ENCODE measurements at regions not wholly inside any gene's neighbourhood (a gene's known extent, or its start where the extent isn't known, plus 50 kb on each side); places are given as distances from the start of the nearest gene placed in this dataset.
"Not testable (repeated sequence)": the region's sequence is repeated elsewhere in the genome, so short reads cannot be mapped to it uniquely, and the experiment has no call there.

DNA sequence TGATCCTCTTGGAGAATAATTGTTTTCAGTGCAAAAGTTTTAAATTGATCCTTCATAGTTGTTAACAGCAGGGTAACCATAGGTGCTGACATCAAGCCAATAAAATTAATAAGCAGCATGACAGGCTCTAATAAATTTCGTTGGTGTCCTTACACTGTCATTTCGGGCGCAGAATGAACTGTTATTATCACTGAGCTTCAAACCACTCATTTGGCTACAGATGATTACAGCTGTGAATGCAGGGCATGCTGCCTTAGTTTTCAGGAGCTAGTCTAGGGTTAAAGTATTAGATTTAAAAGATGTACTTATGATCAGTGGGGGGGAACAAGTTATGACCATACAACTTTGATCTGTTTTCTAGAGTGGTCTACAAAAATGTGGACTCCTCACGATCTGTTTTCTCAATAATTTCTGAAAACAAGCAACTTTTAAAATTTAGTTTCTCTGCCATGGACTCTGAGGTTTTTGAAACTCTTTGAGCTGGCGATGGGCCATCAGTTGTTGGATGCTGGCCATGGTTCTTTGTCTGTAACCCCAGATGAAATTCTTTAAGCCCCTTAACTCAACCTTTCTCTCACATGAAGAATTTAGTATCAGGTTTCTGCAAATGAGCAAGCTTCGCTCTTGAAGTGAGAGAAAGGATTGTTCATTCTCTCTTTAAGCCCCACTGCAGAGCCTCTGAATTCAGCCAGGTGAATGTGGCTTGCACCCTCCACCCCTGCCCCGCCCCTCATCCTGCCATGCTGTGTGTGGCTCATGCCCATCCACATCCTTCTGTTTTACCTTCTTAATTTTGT lies 99.1 kb upstream of the MTHFD1L start:
- DNase-seq (ENCODE audit: low read depth, low spot score): no peak

DNA sequence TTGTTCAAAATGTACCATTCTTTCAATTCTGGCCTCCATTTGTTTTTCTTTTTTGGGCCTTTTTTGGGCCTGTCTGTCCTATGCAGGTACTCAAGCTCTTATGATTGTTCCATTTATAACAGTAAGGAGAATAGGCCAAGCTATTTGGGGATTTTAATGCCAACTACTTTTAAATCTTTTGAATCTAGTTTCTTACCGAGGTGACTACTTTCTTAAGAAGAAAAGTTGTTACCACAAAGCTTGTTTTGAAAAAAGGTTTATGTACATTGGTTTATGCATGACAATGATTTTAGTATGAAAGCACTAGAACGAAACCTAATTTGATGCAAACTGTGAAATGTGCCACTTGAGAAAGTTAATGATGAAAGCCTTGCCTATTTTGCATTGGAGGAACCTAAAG lies 98.3 kb upstream of the MTHFD1L start:
- no peak for DNase-seq (ENCODE audit: low read depth, low spot score)

DNA sequence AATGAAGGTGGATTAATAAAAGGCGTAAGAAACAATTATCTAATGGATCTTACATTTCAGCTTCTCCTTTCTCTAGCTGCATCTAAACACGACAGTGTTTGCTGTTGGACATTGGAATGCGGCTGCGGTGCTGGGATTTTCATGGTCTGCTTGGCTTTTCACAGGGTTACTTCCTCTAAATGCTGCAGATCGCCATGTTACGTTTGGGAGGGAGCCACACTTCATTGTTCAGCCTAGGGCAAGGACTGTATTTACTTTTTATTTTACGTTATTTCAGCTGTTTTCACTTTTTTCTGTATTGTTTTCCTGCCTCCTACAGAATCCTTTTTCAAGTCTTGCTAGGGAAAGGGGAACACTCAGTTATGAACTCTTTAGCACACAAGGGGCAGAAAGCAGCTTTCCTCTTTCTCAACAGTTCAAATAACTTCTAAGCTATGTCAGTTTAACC lies 97.9 kb upstream of the MTHFD1L start:
- peak; percentile 61 for DNase-seq (ENCODE audit: low read depth, low spot score)

DNA sequence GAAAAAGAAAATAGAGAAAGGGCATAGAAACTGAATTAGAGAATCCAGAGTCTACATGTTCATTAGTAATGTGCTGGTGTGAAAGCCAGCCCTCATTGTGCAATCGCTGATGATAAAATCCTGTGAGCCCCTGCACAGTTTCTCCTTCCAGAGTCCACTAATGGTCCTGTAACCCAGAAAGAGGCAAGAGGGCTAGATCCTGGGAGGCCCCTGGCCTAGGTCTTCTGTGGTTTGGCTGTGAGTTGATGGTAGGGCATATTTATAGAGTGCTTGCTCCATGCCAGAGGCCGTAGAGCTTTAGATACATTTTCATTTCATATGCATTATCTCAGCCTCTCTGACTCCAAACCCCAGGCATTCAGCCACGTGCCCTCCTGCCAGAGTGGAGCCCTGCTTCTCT lies 94.9 kb upstream of the MTHFD1L start:
- no peak for DNase-seq (ENCODE audit: low read depth, low spot score)

DNA sequence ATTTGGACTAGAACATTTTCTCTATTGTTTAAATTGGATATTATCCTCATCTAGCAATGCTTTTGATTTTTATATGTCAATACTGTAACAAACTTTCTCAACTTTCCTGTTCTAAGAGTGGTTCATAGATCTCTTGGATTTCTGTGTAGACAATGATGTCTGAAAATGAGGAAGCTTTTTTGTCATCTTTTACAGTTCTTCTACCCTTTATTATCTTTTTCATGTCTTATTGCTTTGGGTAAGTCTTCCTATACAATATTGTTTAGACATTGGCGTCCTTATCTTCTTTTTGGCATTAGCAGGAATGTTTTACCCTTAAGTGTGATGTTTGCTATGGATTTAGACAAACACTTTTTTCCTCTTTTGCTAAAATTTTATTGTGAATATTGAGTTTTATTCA lies 91.5 kb upstream of the MTHFD1L start:
- DNase-seq (ENCODE audit: low read depth, low spot score): no peak

DNA sequence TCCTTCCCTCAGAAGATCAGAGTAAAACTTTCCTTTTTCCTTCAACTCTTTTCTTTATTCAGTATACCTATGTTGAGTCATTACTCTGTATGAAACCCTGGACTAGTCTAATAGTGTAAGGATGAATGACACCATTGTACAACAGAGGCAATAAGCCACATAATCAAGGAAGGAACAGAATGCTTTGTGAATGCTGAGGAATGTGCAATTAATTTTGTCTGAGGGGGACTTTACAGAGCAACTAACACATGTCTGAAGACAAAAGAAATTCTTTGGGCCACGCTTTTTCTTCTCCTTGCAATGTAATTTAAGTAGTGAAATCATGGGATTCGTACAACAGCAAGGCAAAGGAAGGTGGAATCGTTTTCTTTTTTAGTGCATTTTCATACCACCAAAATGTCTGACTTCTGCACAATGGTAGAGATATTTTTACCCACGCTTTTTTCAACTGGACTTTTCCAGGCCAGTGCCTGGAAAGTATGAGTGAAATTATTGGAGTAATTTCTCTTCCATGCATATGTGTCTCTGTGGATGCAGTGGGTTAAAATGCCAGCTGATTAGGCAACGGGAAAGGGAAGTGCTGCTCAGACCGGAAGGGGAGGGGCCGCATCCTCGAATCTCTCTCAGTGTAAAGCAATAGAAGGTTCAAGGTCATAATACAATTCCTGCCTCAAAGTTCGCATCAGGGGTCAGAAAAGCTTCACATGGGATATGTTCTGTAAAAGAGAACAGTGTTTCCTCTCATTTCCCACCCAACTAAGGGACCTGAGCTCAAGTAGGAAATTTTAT lies 89.9 kb upstream of the MTHFD1L start:
- no peak for DNase-seq (ENCODE audit: low read depth, low spot score)

DNA sequence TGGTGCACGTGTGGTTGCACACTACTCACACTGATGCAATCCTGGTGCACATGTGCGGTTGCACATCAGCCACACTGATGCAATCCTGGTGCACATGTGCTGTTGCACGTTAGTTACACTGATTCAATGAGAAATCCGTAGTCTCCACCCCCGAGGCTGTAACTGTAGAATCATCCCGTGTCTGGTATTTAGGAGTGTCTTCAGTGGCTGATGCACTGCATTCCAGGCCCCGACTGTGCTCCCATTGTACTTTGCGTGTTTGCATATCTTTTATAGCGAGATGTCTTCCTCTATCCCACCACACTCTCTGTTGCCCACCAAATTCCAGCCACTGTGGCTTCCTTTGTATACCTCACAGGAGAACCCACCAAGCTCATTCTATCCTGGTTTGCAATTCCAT lies 87.8 kb upstream of the MTHFD1L start:
- no peak for DNase-seq (ENCODE audit: low read depth, low spot score)

DNA sequence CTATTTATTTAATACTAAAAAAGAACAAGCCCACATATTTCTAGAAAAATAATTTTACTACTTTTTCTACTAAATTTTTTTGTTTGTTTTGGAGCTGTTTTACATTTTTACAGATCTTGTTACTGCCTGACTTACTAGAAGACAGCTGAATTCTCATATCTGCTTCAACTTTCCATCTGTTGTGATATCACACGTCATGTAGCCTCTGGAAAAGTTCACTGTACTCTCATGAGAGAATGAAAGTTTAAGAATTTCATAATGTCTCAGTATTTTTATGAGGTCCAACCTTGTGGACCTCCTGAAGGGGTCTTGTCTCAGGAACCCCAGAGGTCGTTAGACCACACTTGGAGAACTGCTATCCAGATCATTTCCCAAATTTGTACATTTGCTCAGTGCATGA lies 81.7 kb upstream of the MTHFD1L start:
- DNase-seq (ENCODE audit: low read depth, low spot score): no peak

DNA sequence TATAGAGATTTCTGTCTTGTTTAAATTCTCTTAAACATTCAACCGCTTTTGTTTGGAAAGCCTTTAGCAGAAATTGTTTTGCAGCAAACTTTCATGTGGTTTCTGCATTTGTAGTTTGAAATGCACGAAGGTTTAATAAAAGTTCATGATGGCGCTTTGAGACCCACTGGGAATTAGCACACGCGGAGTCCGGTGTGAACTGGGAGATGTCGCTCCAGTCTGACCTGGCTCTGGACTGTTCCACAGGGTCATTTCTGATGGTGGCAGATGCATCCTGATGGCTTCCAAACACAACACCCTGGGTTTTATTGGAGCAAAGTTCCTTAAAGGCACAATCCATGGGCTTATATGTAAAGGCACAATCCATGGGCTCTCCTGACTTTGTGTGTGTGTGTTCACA lies 78.1 kb upstream of the MTHFD1L start:
- no peak for DNase-seq (ENCODE audit: low read depth, low spot score)

DNA sequence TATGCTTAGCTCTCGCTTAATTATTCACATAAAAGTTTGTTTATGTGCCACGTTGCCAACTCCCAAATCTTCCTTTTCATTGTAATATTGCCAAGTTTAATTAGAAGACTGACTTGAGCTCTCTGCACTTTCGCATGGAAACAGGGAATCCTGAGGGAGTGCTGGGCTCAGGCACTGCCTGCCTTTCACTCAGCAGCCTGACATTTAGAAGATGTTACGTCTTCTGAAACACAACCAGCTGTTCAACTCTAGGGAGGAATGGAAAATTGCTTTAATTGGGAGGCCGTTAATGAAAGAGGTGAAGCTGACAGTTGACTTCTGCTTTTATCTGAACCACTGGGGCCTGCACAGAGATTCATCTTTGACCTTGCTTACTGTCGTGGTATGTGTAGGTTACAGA lies 77.4 kb upstream of the MTHFD1L start:
- DNase-seq (ENCODE audit: low read depth, low spot score): no peak

DNA sequence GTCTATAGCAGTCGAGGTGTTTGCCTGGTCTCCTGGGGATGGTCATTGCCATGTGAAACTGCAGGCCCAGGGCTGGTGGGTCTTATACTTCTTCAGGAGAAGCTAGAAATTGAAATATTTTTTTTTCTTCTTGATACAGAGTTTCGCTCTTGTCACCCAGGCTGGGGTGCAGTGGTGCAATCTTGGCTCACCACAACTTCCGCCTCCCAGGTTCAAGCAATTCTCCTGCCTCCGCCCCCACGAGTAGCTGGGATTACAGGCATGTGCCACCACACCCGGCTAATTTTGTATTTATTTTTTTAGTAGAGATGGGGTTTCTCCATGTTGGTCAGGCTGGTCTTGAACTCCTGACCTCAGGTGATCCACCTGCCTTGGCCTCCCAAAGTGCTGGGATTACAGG lies 75.6 kb upstream of the MTHFD1L start:
- DNase-seq (ENCODE audit: low read depth, low spot score): not testable (repeated sequence)

DNA sequence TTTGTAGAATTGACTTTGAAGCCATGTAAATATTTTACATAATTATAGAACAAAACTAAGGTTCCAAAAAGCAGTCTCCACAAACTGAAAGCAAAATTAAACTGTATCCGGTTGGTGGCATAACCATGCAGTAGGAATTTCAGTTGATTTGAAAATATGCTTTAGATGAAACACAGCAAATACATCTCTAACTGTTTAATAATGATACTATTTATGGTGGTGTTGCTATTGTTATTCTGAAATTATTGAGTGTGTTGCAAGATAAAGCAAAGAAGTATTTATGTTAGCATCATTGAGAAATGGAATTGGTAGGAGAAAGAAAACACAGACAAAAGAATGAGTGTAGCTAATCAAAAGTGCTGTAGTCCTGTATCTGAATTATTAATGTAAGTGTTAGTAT lies 73.8 kb upstream of the MTHFD1L start:
- DNase-seq (ENCODE audit: low read depth, low spot score): no peak

DNA sequence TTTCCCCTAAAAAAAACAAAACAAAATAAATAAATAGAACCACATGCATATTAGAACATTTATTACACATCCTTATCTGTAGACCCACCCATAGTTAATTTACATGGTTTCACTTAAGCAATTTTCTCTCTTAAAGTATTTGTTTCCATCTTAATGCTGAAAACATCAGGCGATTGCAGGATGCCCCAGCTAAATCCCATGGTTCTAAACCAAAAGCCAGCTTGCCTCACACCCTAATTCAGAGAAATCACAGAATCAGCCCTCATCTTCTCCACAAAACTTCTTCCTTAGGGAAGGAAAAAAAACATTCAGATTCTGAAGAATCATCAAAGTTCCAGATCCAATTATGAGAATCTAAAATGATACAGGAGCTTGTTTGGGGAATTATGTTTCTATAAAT lies 67.6 kb upstream of the MTHFD1L start:
- DNase-seq (ENCODE audit: low read depth, low spot score): no peak

DNA sequence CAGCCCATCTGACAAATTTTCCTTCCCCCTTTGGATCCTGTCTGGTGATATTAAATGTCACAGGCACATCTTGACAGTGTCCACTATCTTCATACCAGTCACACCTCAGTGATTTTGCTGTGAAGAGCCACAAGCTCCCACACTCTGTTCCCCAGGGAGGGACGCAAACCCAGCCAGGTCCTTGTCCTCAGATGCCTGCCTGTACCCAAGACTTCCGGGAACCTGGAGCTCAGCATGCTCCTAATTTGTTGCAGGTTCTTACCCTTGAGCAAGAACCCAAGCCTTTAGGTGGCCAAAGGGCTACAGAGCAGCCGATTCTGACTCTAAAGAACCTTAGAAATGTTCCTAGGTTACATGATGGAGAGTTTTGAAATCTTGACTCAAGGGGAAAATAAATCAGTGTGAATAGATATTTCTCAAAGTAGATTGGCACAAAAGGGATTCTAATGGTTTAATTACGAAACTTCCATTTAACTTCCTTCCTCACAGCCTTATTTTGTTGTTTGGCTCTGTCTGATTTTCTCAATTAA lies 66.2 kb upstream of the MTHFD1L start:
- no peak for DNase-seq (ENCODE audit: low read depth, low spot score)

DNA sequence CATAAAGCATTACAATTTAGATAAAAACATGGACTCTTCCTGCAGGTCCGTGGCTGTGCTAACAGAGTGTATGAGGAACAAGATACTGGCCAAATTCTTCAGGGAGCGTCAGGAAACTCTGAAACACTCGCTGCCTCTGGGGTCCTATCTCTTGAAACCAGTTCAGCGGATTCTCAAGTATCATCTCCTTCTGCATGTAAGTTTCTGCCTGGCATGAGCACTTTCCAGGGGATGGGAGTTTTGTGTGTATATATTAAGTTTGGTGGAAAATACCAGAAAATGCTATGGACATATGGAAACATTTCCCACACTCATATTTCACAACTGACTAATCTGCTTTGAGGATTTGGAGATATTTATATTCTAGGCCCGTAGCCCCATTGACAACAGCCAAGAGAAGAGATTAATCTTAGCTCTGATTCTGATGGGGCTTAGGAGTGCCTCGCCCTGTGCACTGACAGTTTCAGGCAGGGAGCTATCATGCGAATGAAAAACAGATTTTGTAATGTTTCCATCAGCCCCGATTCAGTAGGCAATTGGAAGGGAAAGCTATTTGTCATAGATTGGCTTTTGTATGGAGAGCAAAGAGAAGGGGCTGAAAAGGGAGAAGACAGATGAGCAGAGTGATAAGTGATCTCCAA lies 64.7 kb upstream of the MTHFD1L start:
- DNase-seq (ENCODE audit: low read depth, low spot score): no peak

DNA sequence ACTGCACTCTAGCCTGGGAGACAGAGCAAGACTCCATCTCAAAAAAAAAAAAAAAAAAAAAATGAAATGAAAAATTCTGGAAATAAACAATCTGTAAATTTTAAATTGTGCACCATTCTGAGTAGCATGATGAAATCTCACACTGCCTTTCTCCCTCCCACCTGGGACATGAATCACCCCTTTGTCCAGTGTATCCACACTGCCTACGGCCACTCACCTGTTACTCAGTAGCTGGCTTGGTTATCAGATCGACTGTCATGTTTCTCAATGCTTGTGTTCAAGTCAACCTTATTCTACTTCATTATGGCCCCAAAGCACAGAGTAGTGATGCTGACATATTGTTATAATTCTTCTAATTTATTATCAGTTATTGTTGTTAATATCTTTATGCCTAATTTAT lies 58.7 kb upstream of the MTHFD1L start:
- DNase-seq (ENCODE audit: low read depth, low spot score): no peak

DNA sequence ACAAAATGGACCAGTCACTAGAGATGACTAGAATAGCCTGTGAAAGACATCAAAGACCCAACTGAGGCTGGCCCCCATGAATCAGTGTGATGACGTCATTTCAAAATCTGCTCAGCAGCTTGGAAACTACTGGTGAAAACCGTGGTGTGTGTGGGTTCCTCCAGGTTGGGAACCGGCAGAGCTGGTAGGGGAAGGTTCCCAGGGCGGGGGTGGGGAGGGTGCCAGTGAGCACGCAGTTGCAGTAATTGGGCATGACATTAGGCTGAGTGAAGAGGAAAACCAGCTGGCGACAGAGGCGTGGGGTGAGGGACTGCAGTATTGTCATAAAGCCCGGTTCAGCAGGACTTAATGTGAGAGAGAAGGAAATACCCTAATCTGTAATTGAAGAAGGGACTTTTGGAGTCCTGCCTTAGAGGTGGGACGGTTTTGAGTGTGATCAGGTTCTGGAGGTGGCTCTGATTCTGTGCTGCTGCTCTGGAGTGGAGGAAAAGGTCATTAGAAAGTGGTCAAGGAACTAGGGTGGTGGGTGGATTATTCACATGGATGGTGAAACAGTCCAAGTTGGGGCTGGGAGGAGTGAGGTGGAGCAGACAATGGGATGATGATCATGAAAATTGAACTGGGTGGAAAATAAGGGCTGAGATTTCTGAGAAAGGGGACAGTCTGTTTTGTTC lies 52.0 kb upstream of the MTHFD1L start:
- DNase-seq (ENCODE audit: low read depth, low spot score): peak; percentile 39

DNA sequence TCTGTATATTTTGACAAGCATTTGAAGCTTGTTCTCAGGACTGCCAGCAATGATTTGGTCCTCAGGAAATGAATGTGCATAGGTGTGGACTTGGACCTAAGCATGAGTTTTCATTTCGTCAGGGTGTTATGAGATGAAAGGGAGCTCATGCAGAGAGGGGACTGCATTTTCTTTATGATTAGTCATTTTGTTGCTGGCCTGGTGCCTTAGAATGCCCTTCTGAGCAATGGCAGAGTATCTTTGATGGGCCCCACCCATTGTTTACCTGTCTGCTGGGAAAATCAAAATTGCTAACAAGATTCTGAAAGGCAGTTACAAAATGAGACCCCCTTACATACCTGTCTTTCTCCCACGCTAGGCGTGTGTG lies 51.5 kb upstream of the MTHFD1L start:
- DNase-seq (ENCODE audit: low read depth, low spot score): no peak
